ENCODE measurements at regions not wholly inside any gene's neighbourhood (a gene's known extent, or its start where the extent isn't known, plus 50 kb on each side); places are given as distances from the start of the nearest gene placed in this dataset.

- in situ Hi-C loops (cut with MboI; ENCODE audit: low sequenced_read_pairs, unreplicated experiment), result no loop called here
- no peak for TF ChIP-seq CTCF (IDR thresholded peaks at IDR 0.05; ENCODE audit: borderline replicate concordance, control extremely low read depth, extremely low read depth, insufficient read depth, missing control alignments)
- DNase-seq (ENCODE audit: low spot score), result no peak
Observed at GRCh38 chr16:79302731-79303130, 297.8 kb downstream of the MAF start.

- no peak for DNase-seq (ENCODE audit: low spot score)
- TF ChIP-seq CTCF (IDR thresholded peaks at IDR 0.05; ENCODE audit: borderline replicate concordance, control extremely low read depth, extremely low read depth, insufficient read depth, missing control alignments), result no peak
Observed at GRCh38 chr16:79301051-79301450, 299.5 kb downstream of the MAF start.

GRCh38 chr16:79298894-79299799 lies 301.4 kb downstream of the MAF start:
- in situ Hi-C loops (cut with MboI; ENCODE audit: low sequenced_read_pairs, unreplicated experiment), result no loop called here
- no peak for TF ChIP-seq CTCF (IDR thresholded peaks at IDR 0.05; ENCODE audit: borderline replicate concordance, control extremely low read depth, extremely low read depth, insufficient read depth, missing control alignments)

More at GRCh38 chr16:79301051-79301450, 299.5 kb downstream of the MAF start:
- in situ Hi-C loops (cut with MboI; ENCODE audit: low sequenced_read_pairs, unreplicated experiment), result no loop called here

GRCh38 chr16:79298476-79298875 lies 302.1 kb downstream of the MAF start:
- no peak for TF ChIP-seq CTCF (IDR thresholded peaks at IDR 0.05; ENCODE audit: borderline replicate concordance, control extremely low read depth, extremely low read depth, insufficient read depth, missing control alignments)
- in situ Hi-C loops (cut with MboI; ENCODE audit: low sequenced_read_pairs, unreplicated experiment), result no loop called here
- no peak for DNase-seq (ENCODE audit: low spot score)

More at GRCh38 chr16:79298894-79299799, 301.4 kb downstream of the MAF start:
- DNase-seq (ENCODE audit: low spot score), result no peak

- in situ Hi-C loops (cut with MboI; ENCODE audit: low sequenced_read_pairs, unreplicated experiment), result no loop called here
- TF ChIP-seq CTCF (IDR thresholded peaks at IDR 0.05; ENCODE audit: borderline replicate concordance, control extremely low read depth, extremely low read depth, insufficient read depth, missing control alignments), result no peak
- DNase-seq (ENCODE audit: low spot score), result no peak
Observed at GRCh38 chr16:79297805-79298204, 302.7 kb downstream of the MAF start.

GRCh38 chr16:79297296-79297695 lies 303.2 kb downstream of the MAF start:
- in situ Hi-C loops (cut with MboI; ENCODE audit: low sequenced_read_pairs, unreplicated experiment), result no loop called here
- no peak for DNase-seq (ENCODE audit: low spot score)
- TF ChIP-seq CTCF (IDR thresholded peaks at IDR 0.05; ENCODE audit: borderline replicate concordance, control extremely low read depth, extremely low read depth, insufficient read depth, missing control alignments), result no peak

Measured in GM13976 (cell line).